ENCODE measurements at regions not wholly inside any gene's neighbourhood (a gene's known extent, or its start where the extent isn't known, plus 50 kb on each side); places are given as distances from the start of the nearest gene placed in this dataset.

- TF ChIP-seq POLR2A (IDR thresholded peaks at IDR 0.05; ENCODE audit: low read length) = no peak
- no peak for TF ChIP-seq GATA1 (IDR thresholded peaks at IDR 0.05; ENCODE audit: low read depth, low read length)
Measured at GRCh38 chr11:25650319-25650718, 681.6 kb upstream of the ANO3 start.

Measured in erythroblast (primary cell).